A549 (cell line): ENCODE measurements at regions not wholly inside any gene's neighbourhood (a gene's known extent, or its start where the extent isn't known, plus 50 kb on each side); places are given as distances from the start of the nearest gene placed in this dataset.

ENCODE experiments used
- ATAC-seq, 2 experiments: fragments of 200-7000 bp in 1 of 2; fragments of >200 bp in 1 of 2; cut with Nextera tagmentation in 1 of 2; cut with Tn5 transposase in 1 of 2; 3 replicates each; pipeline versions ENCODE4 v1.8.0 to v1.9.1; 2018 to 2020; ENCODE audit warnings: mild to moderate bottlenecking in 1 of 2, moderate library complexity in 1 of 2
- CTCF ChIA-PET: fragments of 300-600 bp; sonication (Branson Sonifier 250); formaldehyde crosslinking; extraction: SDS; loops from one replicate; lab custom pipeline; 2021; ENCODE audit warnings: antibody characterized with exemption, inconsistent platforms; lab: Yijun Ruan, JAX
- POLR2A ChIA-PET: fragments of 350-600 bp; formaldehyde crosslinking; extraction: SDS; loops from one replicate; lab custom pipeline; 2021; ENCODE audit warnings: antibody characterized with exemption, inconsistent platforms; lab: Yijun Ruan, JAX
- DNase-seq, 2 experiments: peaks; one replicate each; pipeline versions ENCODE4 v3.0.0 to v3.0.0-alpha.2; 2011 to 2016; ENCODE audit warnings: low read depth in 1 of 2, low spot score in 1 of 2
- FAIRE-seq: peaks from 2 replicates; lab custom pipeline; 2011; peaks lifted over from hg19 to GRCh38; lab: Jason Lieb, UNC
- H3K27ac ChIP-seq, 2 experiments: fragments of >200 bp; sonication (Bioruptor Twin); formaldehyde crosslinking; 3 replicates each; pipeline ENCODE4 v1.5.1; 2016 to 2017
- H3K4me1 ChIP-seq: fragments of >200 bp; sonication (Bioruptor Twin); formaldehyde crosslinking; 3 replicates; pipeline ENCODE4 v1.6.1; 2016
- H3K4me2 ChIP-seq: fragments of >200 bp; sonication (Bioruptor Twin); formaldehyde crosslinking; 3 replicates; pipeline ENCODE4 v1.6.1; 2016
- H3K4me3 ChIP-seq: fragments of >200 bp; sonication (Bioruptor Twin); formaldehyde crosslinking; 3 replicates; pipeline ENCODE4 v1.5.1; 2016
- H3K9me3 ChIP-seq: fragments of >200 bp; sonication (Bioruptor Twin); formaldehyde crosslinking; 3 replicates; pipeline ENCODE4 v1.6.1; 2016
- CBX2 ChIP-seq: fragments of 200-600 bp; sonication (generic); IDR thresholded peaks from 2 replicates; pipeline ENCODE4 v1.6.1; 2016; ENCODE audit warnings: low read depth, mild to moderate bottlenecking, borderline replicate concordance
- CHD2 ChIP-seq: fragments of 150-350 bp; IDR thresholded peaks from 2 replicates; pipeline ENCODE4 v1.6.1; 2014; ENCODE audit warnings: low read length; ENCODE audit not compliant: partially characterized antibody
- CHD4 ChIP-seq: fragments of 200-600 bp; sonication (generic); IDR thresholded peaks from 2 replicates; pipeline ENCODE4 v1.6.1; 2016; ENCODE audit warnings: antibody characterized with exemption, mild to moderate bottlenecking, borderline replicate concordance
- FOSB ChIP-seq: fragments of 250-450 bp; sonication (Bioruptor Pico); IDR thresholded peaks from 2 replicates; pipeline ENCODE4 v1.5.0; 2020; ENCODE audit warnings: mild to moderate bottlenecking, moderate library complexity
- FOSL2 ChIP-seq, 2 experiments: fragments of 450-650 bp in 1 of 2; fragments of >200 bp in 1 of 2; sonication (Bioruptor Twin) in 1 of 2; formaldehyde crosslinking; IDR thresholded peaks; 2 replicates each; pipeline versions ENCODE4 v1.5.0 to v1.6.1; 2016 to 2020; ENCODE audit warnings: mild to moderate bottlenecking in 1 of 2, moderate library complexity in 1 of 2
- HDAC2 ChIP-seq: fragments of 200-600 bp; sonication (generic); IDR thresholded peaks from 2 replicates; pipeline ENCODE4 v1.6.1; 2016
- HES2 ChIP-seq: fragments of >200 bp; sonication (Bioruptor Twin); formaldehyde crosslinking; IDR thresholded peaks from 2 replicates; pipeline ENCODE4 v1.6.1; 2016
- HOXA7 ChIP-seq: fragments of 250-450 bp; sonication (Bioruptor Pico); IDR thresholded peaks from 2 replicates; pipeline ENCODE4 v1.5.0; 2020; ENCODE audit warnings: mild to moderate bottlenecking, moderate library complexity
- JUNB ChIP-seq: fragments of >200 bp; sonication (Bioruptor Twin); formaldehyde crosslinking; IDR thresholded peaks from 2 replicates; pipeline ENCODE4 v1.6.1; 2016
- MAFK ChIP-seq: fragments of 450-650 bp; IDR thresholded peaks from 2 replicates; pipeline ENCODE4 v1.6.1; 2014; ENCODE audit not compliant: partially characterized antibody
- MAX ChIP-seq: IDR thresholded peaks from 2 replicates; pipeline ENCODE4 v1.6.1; 2012
- MAZ ChIP-seq: fragments of 150-350 bp; IDR thresholded peaks from 2 replicates; pipeline ENCODE4 v1.6.1; 2014; ENCODE audit warnings: antibody characterized with exemption, low read depth, low read length, borderline replicate concordance
- MYC ChIP-seq: IDR thresholded peaks from 2 replicates; pipeline ENCODE4 v1.6.1; 2012; ENCODE audit warnings: mild to moderate bottlenecking, inconsistent platforms, low read length, improper control_type of control experiment, borderline replicate concordance
- NFE2L2 ChIP-seq: fragments of 150-350 bp; conservative IDR thresholded peaks from 2 replicates; pipeline ENCODE4 v1.6.1; 2014; ENCODE audit warnings: low read length
- PBX3 ChIP-seq: IDR thresholded peaks from 2 replicates; pipeline ENCODE4 v1.6.1; 2012
- RCOR1 ChIP-seq: fragments of 150-350 bp; IDR thresholded peaks from 2 replicates; pipeline ENCODE4 v1.6.1; 2014; ENCODE audit warnings: antibody characterized with exemption, low read length, low read depth
- REST ChIP-seq: fragments of 200-600 bp; sonication (generic); IDR thresholded peaks from 2 replicates; pipeline ENCODE4 v1.6.1; 2016; ENCODE audit warnings: antibody characterized with exemption, mild to moderate bottlenecking, moderate library complexity
- SMC3 ChIP-seq: fragments of >200 bp; sonication (Bioruptor Twin); formaldehyde crosslinking; IDR thresholded peaks from 3 replicates; pipeline ENCODE4 v1.6.1; 2018; ENCODE audit warnings: inconsistent platforms
- TP53 ChIP-seq: fragments of 250-450 bp; sonication (Bioruptor Pico); IDR thresholded peaks from 2 replicates; pipeline ENCODE4 v1.5.0; 2021; ENCODE audit warnings: mild to moderate bottlenecking, moderate library complexity
- USF2 ChIP-seq: fragments of 450-650 bp; IDR thresholded peaks from 2 replicates; pipeline ENCODE4 v1.6.1; 2014; ENCODE audit warnings: antibody characterized with exemption
- WGBS: methylation state at CpG from one replicate; pipeline ENCODE4 v1.1.6; 2017; ENCODE audit errors: missing lambda C conversion rate; 5-methylcytosine and 5-hydroxymethylcytosine counted together

GRCh38 chr5:164058621-164059020, 553.2 kb downstream of the MAT2B start:
- DNase-seq (no peak), ATAC-seq (no peak)
- ChIA-PET POLR2A (no interaction called here), CTCF (no interaction called here)
- Histone ChIP-seq H3K4me1 (no peaks in the 10 kb centered on the region), H3K27ac (no peak overlapping the region), H3K4me2 (no peak overlapping the region), H3K4me3 (no peak overlapping the region)
- WGBS, result 1% methylated on average over 3 of the region's 3 CpGs
- TF ChIP-seq JUNB, result no peak
- TF ChIP-seq SMC3, result no peak
- TF ChIP-seq MAX, result no peak
- no peak for TF ChIP-seq MYC
- TF ChIP-seq PBX3, result no peak
- no peak for TF ChIP-seq MAZ
- no peak for TF ChIP-seq MAFK
- TF ChIP-seq HOXA7 (CRISPR knock-in tag), result no peak
- TF ChIP-seq CHD2, result no peak
- TF ChIP-seq, all 56 proteins: peak for 0
- no peaks in the 10 kb centered on the region for H3K9me3 ChIP-seq
- no peak for FAIRE-seq

- POLR2A ChIA-PET, result no interaction called here
- Histone ChIP-seq H3K4me1 (no peaks in the 10 kb centered on the region), H3K9me3 (no peaks in the 10 kb centered on the region), H3K4me3 (no peak overlapping the region), H3K27ac (no peak overlapping the region), H3K4me2 (no peak overlapping the region)
- no peak for DNase-seq
- no peak for FAIRE-seq
- 2% methylated on average over 2 of the region's 2 CpGs for WGBS
- ATAC-seq, result no peak
- TF ChIP-seq USF2 (no peak), TP53 (CRISPR knock-in tag) (no peak), HES2 (no peak), CHD4 (no peak), CBX2 (no peak), FOSL2 (IDR thresholded peaks at IDR 0.05) (no peak), FOSL2 (CRISPR knock-in tag; IDR thresholded peaks at IDR 0.05) (no peak)
- CTCF ChIA-PET, result no interaction called here
Observed at GRCh38 chr5:164059471-164059870, 554.1 kb downstream of the MAT2B start.

- TF ChIP-seq PBX3 (no peak), RCOR1 (no peak), FOSB (CRISPR knock-in tag) (no peak), CHD4 (no peak), HDAC2 (no peak), REST (no peak), NFE2L2 (no peak), FOSL2 (IDR thresholded peaks at IDR 0.05) (no peak), FOSL2 (CRISPR knock-in tag; IDR thresholded peaks at IDR 0.05) (peak; percentile 40)
- H3K9me3 ChIP-seq, result no peaks in the 10 kb centered on the region
- CTCF ChIA-PET, result no interaction called here
- no peak overlapping the region for H3K4me2 ChIP-seq
- POLR2A ChIA-PET, result no interaction called here
- no peak overlapping the region for H3K27ac ChIP-seq
- ATAC-seq, result no peak
- H3K4me1 ChIP-seq, result no peaks in the 10 kb centered on the region
- DNase-seq, result no peak
- 2% methylated on average over 3 of the region's 3 CpGs for WGBS
- FAIRE-seq, result no peak
- no peak overlapping the region for H3K4me3 ChIP-seq
Observed at GRCh38 chr5:164060786-164061355, 555.5 kb downstream of the MAT2B start.
